ENCODE measurements at regions not wholly inside any gene's neighbourhood (a gene's known extent, or its start where the extent isn't known, plus 50 kb on each side); places are given as distances from the start of the nearest gene placed in this dataset.

GRCh38 chr2:39514825-39515224 lies 77.7 kb upstream of the MAP4K3 start:
- DNase-seq = no peak

- DNase-seq = no peak
These were observed 78.3 kb upstream of the MAP4K3 start for GRCh38 chr2:39515273-39515896.

- DNase-seq = no peak
These were observed 78.8 kb upstream of the MAP4K3 start for GRCh38 chr2:39515897-39516346.

GRCh38 chr2:39516347-39517101 lies 79.4 kb upstream of the MAP4K3 start:
- DNase-seq = peak in 2 of 3 experiments; percentile 11 to 49

- DNase-seq = no peak
These were observed 80.0 kb upstream of the MAP4K3 start for GRCh38 chr2:39517102-39517436.

- no peak for DNase-seq
These were observed 80.5 kb upstream of the MAP4K3 start for GRCh38 chr2:39517622-39518021.

GRCh38 chr2:39519886-39520285 lies 82.8 kb upstream of the MAP4K3 start:
- DNase-seq = no peak

- no peak for DNase-seq
These were observed 84.9 kb upstream of the MAP4K3 start for GRCh38 chr2:39521876-39522517.

GRCh38 chr2:39522518-39522877 lies 85.4 kb upstream of the MAP4K3 start:
- DNase-seq = no peak

GRCh38 chr2:39523308-39524044 lies 86.4 kb upstream of the MAP4K3 start:
- no peak for DNase-seq

- DNase-seq = no peak
These were observed 87.0 kb upstream of the MAP4K3 start for GRCh38 chr2:39524061-39524460.

GRCh38 chr2:39524756-39525635 lies 87.9 kb upstream of the MAP4K3 start:
- no peak for DNase-seq

GRCh38 chr2:39525636-39526412 lies 88.7 kb upstream of the MAP4K3 start:
- DNase-seq = no peak

GRCh38 chr2:39528701-39529100 lies 91.6 kb upstream of the MAP4K3 start:
- DNase-seq = no peak

- DNase-seq = no peak
These were observed 92.8 kb upstream of the MAP4K3 start for GRCh38 chr2:39529836-39530235.

- DNase-seq = no peak
These were observed 93.4 kb upstream of the MAP4K3 start for GRCh38 chr2:39530411-39530866.

GRCh38 chr2:39531220-39531777 lies 94.2 kb upstream of the MAP4K3 start:
- DNase-seq = no peak

- no peak for DNase-seq
These were observed 95.8 kb upstream of the MAP4K3 start for GRCh38 chr2:39532933-39533332.

- DNase-seq = no peak
These were observed 97.1 kb upstream of the MAP4K3 start for GRCh38 chr2:39534095-39534711.

GRCh38 chr2:39535636-39536185 lies 98.6 kb upstream of the MAP4K3 start:
- DNase-seq = no peak

Data from NCI-H1417 (cell line).